ENCODE measurements at regions not wholly inside any gene's neighbourhood (a gene's known extent, or its start where the extent isn't known, plus 50 kb on each side); places are given as distances from the start of the nearest gene placed in this dataset.

GRCh38 chr3:76961284-76961683 lies 78.6 kb upstream of the ROBO2 start:
- H3K27me3 ChIP-seq = no peaks in the 10 kb centered on the region
- TF ChIP-seq POLR2AphosphoS5 (IDR thresholded peaks at IDR 0.05) = no peak
- TF ChIP-seq POLR2A (IDR thresholded peaks at IDR 0.05) = no peak
- TF ChIP-seq, protein P1, sequence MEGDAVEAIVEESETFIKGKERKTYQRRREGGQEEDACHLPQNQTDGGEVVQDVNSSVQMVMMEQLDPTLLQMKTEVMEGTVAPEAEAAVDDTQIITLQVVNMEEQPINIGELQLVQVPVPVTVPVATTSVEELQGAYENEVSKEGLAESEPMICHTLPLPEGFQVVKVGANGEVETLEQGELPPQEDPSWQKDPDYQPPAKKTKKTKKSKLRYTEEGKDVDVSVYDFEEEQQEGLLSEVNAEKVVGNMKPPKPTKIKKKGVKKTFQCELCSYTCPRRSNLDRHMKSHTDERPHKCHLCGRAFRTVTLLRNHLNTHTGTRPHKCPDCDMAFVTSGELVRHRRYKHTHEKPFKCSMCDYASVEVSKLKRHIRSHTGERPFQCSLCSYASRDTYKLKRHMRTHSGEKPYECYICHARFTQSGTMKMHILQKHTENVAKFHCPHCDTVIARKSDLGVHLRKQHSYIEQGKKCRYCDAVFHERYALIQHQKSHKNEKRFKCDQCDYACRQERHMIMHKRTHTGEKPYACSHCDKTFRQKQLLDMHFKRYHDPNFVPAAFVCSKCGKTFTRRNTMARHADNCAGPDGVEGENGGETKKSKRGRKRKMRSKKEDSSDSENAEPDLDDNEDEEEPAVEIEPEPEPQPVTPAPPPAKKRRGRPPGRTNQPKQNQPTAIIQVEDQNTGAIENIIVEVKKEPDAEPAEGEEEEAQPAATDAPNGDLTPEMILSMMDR (IDR thresholded peaks at IDR 0.05) = no peak
- TF ChIP-seq EP300 (IDR thresholded peaks at IDR 0.05; ENCODE audit: low read depth) = no peak
- DNase-seq = no peak
- no peak overlapping the region for H3K4me3 ChIP-seq
- H3K27ac ChIP-seq = no peak overlapping the region
- no peaks in the 10 kb centered on the region for H3K9me3 ChIP-seq
- H3K4me1 ChIP-seq = no peaks in the 10 kb centered on the region
- intact Hi-C loops (cut with DNase I; ENCODE audit: low total_unique reads) (no loop called here), in situ Hi-C loops (cut with MboI; ENCODE audit: low pct_ligation_motif_present in 1 of 4, low pct_unique_long_range_greater_than_20kb in 1 of 4, low sequenced_read_pairs in 3 of 4) (no loop called here)
- WGBS, 2 donors (ENCODE audit: low coverage in 1 of 2) = 79 to 91% methylated on average over 4 of the region's 4 CpGs
- H3K36me3 ChIP-seq = no peaks in the 10 kb centered on the region

GRCh38 chr3:76965122-76965725 lies 74.7 kb upstream of the ROBO2 start:
- no peak for DNase-seq

DNA sequence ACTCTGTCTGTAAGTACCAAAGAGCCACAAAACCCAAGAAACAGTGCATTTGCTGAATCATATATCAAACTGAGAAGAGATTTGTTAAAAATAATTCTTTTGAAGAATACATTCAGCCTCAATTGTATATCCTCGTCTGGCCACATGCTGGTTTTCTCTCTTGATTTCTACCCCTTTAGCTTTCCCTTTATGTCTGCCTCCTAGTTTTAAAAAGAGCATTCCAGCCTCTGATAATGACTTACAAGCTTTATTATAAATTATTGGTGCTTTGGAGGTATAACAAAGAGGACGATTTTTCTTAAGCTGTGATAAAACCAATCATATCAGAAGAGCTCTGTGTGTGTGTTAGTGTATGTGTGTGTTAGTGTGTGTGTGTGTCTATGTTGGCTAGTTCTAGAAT lies 70.4 kb upstream of the ROBO2 start:
- intact Hi-C loops (cut with DNase I; ENCODE audit: low total_unique reads) = no loop called here
- no peaks in the 10 kb centered on the region for H3K36me3 ChIP-seq

More at GRCh38 chr3:76965122-76965725, 74.7 kb upstream of the ROBO2 start:
- Histone ChIP-seq H3K27ac (no peak overlapping the region), H3K4me1 (no peaks in the 10 kb centered on the region), H3K27me3 (no peaks in the 10 kb centered on the region), H3K9me3 (no peaks in the 10 kb centered on the region), H3K36me3 (no peaks in the 10 kb centered on the region), H3K4me3 (no peak overlapping the region)
- in situ Hi-C loops (cut with MboI; ENCODE audit: low pct_ligation_motif_present in 1 of 4, low pct_unique_long_range_greater_than_20kb in 1 of 4, low sequenced_read_pairs in 3 of 4) (no loop called here), intact Hi-C loops (cut with DNase I; ENCODE audit: low total_unique reads) (no loop called here)
- no peak for TF ChIP-seq EP300 (IDR thresholded peaks at IDR 0.05; ENCODE audit: low read depth)
- no peak for TF ChIP-seq POLR2A (IDR thresholded peaks at IDR 0.05)
- TF ChIP-seq, protein P1 (IDR thresholded peaks at IDR 0.05) = no peak
- no peak for TF ChIP-seq POLR2AphosphoS5 (IDR thresholded peaks at IDR 0.05)
- 79 to 81% methylated on average over 2 to 4 of the region's 4 CpGs for WGBS, 2 donors (ENCODE audit: low coverage in 1 of 2)

DNA sequence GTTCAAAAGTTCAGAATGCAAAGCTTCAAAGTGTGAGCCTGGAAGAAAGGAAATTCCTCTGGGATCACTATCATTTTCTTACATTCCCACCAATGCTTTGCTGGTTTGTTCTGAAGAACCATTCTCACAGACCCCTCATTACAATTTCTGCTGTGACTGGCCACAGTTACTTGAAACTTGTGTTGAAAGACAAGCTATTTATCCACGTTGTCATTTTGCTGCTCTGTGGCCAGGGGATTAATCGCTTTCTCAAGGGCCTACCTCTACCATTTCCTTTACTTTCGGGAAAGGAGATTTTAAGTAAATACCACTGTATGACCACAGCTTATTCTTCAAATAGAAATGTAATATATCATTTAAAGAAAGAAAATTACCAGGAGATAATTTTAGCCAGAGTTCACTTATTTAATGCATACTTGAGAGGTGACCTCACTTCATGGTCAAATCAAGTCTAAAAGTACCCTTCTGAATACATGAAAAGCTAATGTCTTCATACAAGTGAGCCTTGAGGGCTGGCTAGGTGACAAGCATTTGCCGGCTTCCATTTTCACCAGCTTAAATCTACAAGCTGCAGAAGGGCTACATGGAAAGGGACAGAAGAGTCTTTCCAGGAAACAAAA lies 69.8 kb upstream of the ROBO2 start:
- intact Hi-C loops (cut with DNase I; ENCODE audit: low total_unique reads) (no loop called here), in situ Hi-C loops (cut with MboI; ENCODE audit: low pct_ligation_motif_present in 1 of 4, low pct_unique_long_range_greater_than_20kb in 1 of 4, low sequenced_read_pairs in 3 of 4) (no loop called here)
- no peak for TF ChIP-seq EP300 (IDR thresholded peaks at IDR 0.05; ENCODE audit: low read depth)
- WGBS, 2 donors (ENCODE audit: low coverage in 1 of 2) = 77 to 87% methylated on average over 3 to 4 of the region's 4 CpGs
- H3K27me3 ChIP-seq = no peaks in the 10 kb centered on the region
- H3K4me1 ChIP-seq = no peaks in the 10 kb centered on the region
- H3K27ac ChIP-seq = no peak overlapping the region
- DNase-seq = no peak
- no peaks in the 10 kb centered on the region for H3K9me3 ChIP-seq
- no peaks in the 10 kb centered on the region for H3K36me3 ChIP-seq
- H3K4me3 ChIP-seq = no peak overlapping the region

More for the DNA sequence above, 70.4 kb upstream of the ROBO2 start:
- TF ChIP-seq, protein P1 (IDR thresholded peaks at IDR 0.05) = no peak
- TF ChIP-seq POLR2A (IDR thresholded peaks at IDR 0.05) (no peak), EP300 (IDR thresholded peaks at IDR 0.05; ENCODE audit: low read depth) (no peak), POLR2AphosphoS5 (IDR thresholded peaks at IDR 0.05) (no peak)
- no peaks in the 10 kb centered on the region for H3K9me3 ChIP-seq
- H3K4me1 ChIP-seq = no peaks in the 10 kb centered on the region
- no peak for DNase-seq
- no peaks in the 10 kb centered on the region for H3K27me3 ChIP-seq
- 62 to 71% methylated on average over 2 of the region's 2 CpGs for WGBS, 2 donors (ENCODE audit: low coverage in 1 of 2)
- no peak overlapping the region for H3K4me3 ChIP-seq
- in situ Hi-C loops (cut with MboI; ENCODE audit: low pct_ligation_motif_present in 1 of 4, low pct_unique_long_range_greater_than_20kb in 1 of 4, low sequenced_read_pairs in 3 of 4) = no loop called here
- no peak overlapping the region for H3K27ac ChIP-seq

Data from transverse colon (tissue), 4 donors.